T-helper 17 cell (primary cell): ENCODE measurements at regions not wholly inside any gene's neighbourhood (a gene's known extent, or its start where the extent isn't known, plus 50 kb on each side); places are given as distances from the start of the nearest gene placed in this dataset.
A peak's percentile ranks its signal among the peaks of the same experiment; 100 is the strongest.
"Not testable (repeated sequence)": the region's sequence is repeated elsewhere in the genome, so short reads cannot be mapped to it uniquely, and the experiment has no call there.

Experiments used
- ATAC-seq: fragments of 150-1000 bp; cut with Tn5 transposase; 2 replicates; pipeline ENCODE4 v1.10.0; 2021; ENCODE audit warnings: mild to moderate bottlenecking, moderate library complexity
- DNase-seq, 3 donors: peaks; one replicate each; pipeline versions ENCODE4 v3.0.0 to v3.0.0-alpha.2; 2020 to 2021
- H3K9me3 ChIP-seq: one replicate; pipeline ENCODE4 v1.7.0; 2013; ENCODE audit warnings: low read length, mild to moderate bottlenecking; ENCODE audit not compliant: control insufficient read depth, poor library complexity, severe bottlenecking
- H3K27ac Mint-ChIP-seq: one replicate; pipeline ENCODE4 v1.8.0; 2022; ENCODE audit warnings: mild to moderate bottlenecking, moderate library complexity, mixed read lengths
- H3K27me3 Mint-ChIP-seq: one replicate; pipeline ENCODE4 v1.8.0; 2022; ENCODE audit warnings: mixed read lengths
- H3K36me3 Mint-ChIP-seq: one replicate; pipeline ENCODE4 v1.8.0; 2022; ENCODE audit warnings: low read depth, mixed read lengths
- H3K4me1 Mint-ChIP-seq: one replicate; pipeline ENCODE4 v1.8.0; 2022; ENCODE audit warnings: mild to moderate bottlenecking, mixed read lengths
- H3K4me3 Mint-ChIP-seq: one replicate; pipeline ENCODE4 v1.8.0; 2022; ENCODE audit warnings: mild to moderate bottlenecking, moderate library complexity, mixed read lengths

GRCh38 chr1:204758601-204759000 is 73.1 kb upstream of the LRRN2 start:
- H3K9me3 ChIP-seq: no peaks in the 10 kb centered on the region
- Mint-ChIP-seq H3K4me1 (peaks cover 8% of the 10 kb centered on the region), H3K27me3 (peaks cover 32% of the 10 kb centered on the region), H3K36me3 (peaks cover 2% of the 10 kb centered on the region), H3K27ac (no peak overlapping the region), H3K4me3 (no peak overlapping the region)
- DNase-seq: no peak
- ATAC-seq: no peak

DNA sequence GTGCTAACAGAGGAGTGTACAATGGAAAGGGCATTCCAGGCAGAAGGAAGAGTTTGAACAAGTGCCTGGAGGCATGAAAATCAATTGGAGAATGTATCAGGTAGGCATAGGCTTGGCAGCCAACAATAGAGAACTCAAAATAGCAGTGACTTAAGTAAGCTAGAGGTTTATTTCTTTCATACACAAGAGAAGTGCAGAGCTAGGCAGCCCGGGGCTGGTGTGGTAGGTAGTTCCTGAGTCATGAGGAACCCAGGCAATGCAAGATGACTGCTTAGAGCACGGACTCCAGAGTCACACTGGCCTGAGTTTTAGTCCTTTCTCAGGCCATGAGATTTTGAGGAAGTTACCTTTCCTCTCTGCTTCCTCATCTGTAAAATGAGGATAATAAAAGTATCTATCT is 74.8 kb upstream of the LRRN2 start:
- Mint-ChIP-seq H3K4me1 (peaks cover 12% of the 10 kb centered on the region), H3K36me3 (peaks cover 4% of the 10 kb centered on the region), H3K27ac (no peak overlapping the region), H3K4me3 (no peak overlapping the region), H3K27me3 (peaks cover 32% of the 10 kb centered on the region)
- DNase-seq (no peak), ATAC-seq (no peak)
- H3K9me3 ChIP-seq: no peaks in the 10 kb centered on the region

DNA sequence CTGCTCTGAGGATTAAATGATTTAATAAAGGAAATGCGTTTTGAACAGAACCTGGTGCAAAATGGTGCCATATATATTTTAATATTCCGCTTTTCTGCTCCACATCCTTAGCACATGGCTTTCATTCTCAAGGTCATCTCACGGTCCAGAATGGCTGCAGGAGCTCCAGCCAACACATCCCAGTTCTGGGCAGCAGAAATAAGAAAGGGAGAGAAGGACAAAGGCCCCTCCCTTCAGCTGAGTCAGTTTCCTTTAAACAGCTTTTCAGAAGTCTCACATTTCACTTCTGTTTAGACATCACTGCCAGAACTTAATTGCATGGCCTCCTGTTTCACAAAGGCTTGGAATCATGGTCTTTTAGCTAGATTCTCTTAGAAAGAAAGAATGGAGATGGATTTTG is 75.2 kb upstream of the LRRN2 start:
- H3K27me3 Mint-ChIP-seq: peaks cover 36% of the 10 kb centered on the region

GRCh38 chr1:204763773-204764427 is 78.4 kb upstream of the LRRN2 start:
- peak; percentile 96 for ATAC-seq
- peaks cover 4% of the 10 kb centered on the region for H3K36me3 Mint-ChIP-seq

More for the DNA sequence above, 75.2 kb upstream of the LRRN2 start:
- Mint-ChIP-seq H3K4me3 (no peak overlapping the region), H3K27ac (no peak overlapping the region), H3K36me3 (peaks cover 4% of the 10 kb centered on the region), H3K4me1 (peaks cover 12% of the 10 kb centered on the region)
- ATAC-seq (no peak), DNase-seq (no peak)
- no peaks in the 10 kb centered on the region for H3K9me3 ChIP-seq

DNA sequence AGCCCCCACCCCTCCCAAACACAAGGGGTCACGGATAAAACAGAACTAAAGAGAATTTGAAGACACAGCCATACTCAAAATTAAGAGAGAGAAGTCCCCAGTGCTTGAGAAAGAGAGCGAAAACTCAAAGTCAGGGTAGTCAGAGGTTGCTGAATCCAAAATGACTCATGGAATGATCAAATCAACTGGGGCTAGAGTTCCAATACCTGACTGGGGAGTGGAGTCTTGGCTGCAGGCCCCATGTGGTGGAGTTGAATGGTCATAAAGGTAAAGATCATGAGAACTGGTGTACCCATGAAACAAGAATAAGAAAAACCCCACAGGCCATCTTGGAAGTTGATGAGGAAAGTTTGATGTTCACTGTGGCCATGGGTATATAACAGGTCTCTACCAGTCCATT is 84.5 kb upstream of the LRRN2 start:
- Mint-ChIP-seq H3K27me3 (peaks cover 82% of the 10 kb centered on the region), H3K4me1 (no peaks in the 10 kb centered on the region), H3K36me3 (no peaks in the 10 kb centered on the region), H3K4me3 (no peak overlapping the region), H3K27ac (no peak overlapping the region)
- DNase-seq: no peak
- no peak for ATAC-seq
- H3K9me3 ChIP-seq: no peaks in the 10 kb centered on the region

More at GRCh38 chr1:204763773-204764427, 78.4 kb upstream of the LRRN2 start:
- Mint-ChIP-seq H3K4me3 (peak overlapping the region; percentile 73), H3K27ac (no peak overlapping the region), H3K4me1 (peaks cover 9% of the 10 kb centered on the region), H3K27me3 (peaks cover 61% of the 10 kb centered on the region)
- peak; percentile 39 to 60 (median 48) for DNase-seq
- H3K9me3 ChIP-seq: no peaks in the 10 kb centered on the region

GRCh38 chr1:204771358-204771757 is 85.8 kb upstream of the LRRN2 start:
- H3K27me3 Mint-ChIP-seq: peaks cover 82% of the 10 kb centered on the region
- H3K36me3 Mint-ChIP-seq: no peaks in the 10 kb centered on the region
- no peak for ATAC-seq

GRCh38 chr1:204773246-204773645 is 87.7 kb upstream of the LRRN2 start:
- peaks cover 77% of the 10 kb centered on the region for H3K27me3 Mint-ChIP-seq
- H3K4me1 Mint-ChIP-seq: no peaks in the 10 kb centered on the region

More at GRCh38 chr1:204771358-204771757, 85.8 kb upstream of the LRRN2 start:
- no peak for DNase-seq
- H3K4me1 Mint-ChIP-seq: no peaks in the 10 kb centered on the region
- no peak overlapping the region for H3K4me3 Mint-ChIP-seq
- H3K27ac Mint-ChIP-seq: no peak overlapping the region
- H3K9me3 ChIP-seq: no peaks in the 10 kb centered on the region

GRCh38 chr1:204775546-204775945 is 90.0 kb upstream of the LRRN2 start:
- H3K9me3 ChIP-seq: no peaks in the 10 kb centered on the region
- DNase-seq (no peak), ATAC-seq (no peak)
- Mint-ChIP-seq H3K4me1 (no peaks in the 10 kb centered on the region), H3K36me3 (no peaks in the 10 kb centered on the region), H3K4me3 (no peak overlapping the region), H3K27me3 (peaks cover 65% of the 10 kb centered on the region), H3K27ac (no peak overlapping the region)

More at GRCh38 chr1:204773246-204773645, 87.7 kb upstream of the LRRN2 start:
- Mint-ChIP-seq H3K36me3 (no peaks in the 10 kb centered on the region), H3K27ac (no peak overlapping the region), H3K4me3 (no peak overlapping the region)
- ATAC-seq (no peak), DNase-seq (no peak)
- no peaks in the 10 kb centered on the region for H3K9me3 ChIP-seq

- DNase-seq (no peak), ATAC-seq (no peak)
- H3K4me1 Mint-ChIP-seq: no peaks in the 10 kb centered on the region
- H3K27me3 Mint-ChIP-seq: peaks cover 68% of the 10 kb centered on the region
- peaks cover 2% of the 10 kb centered on the region for H3K36me3 Mint-ChIP-seq
- H3K9me3 ChIP-seq: no peaks in the 10 kb centered on the region
- no peak overlapping the region for H3K27ac Mint-ChIP-seq
- H3K4me3 Mint-ChIP-seq: no peak overlapping the region
Measured at GRCh38 chr1:204777591-204777990, 92.1 kb upstream of the LRRN2 start.

GRCh38 chr1:204780630-204781029 is 90.0 kb upstream of the NFASC start:
- Mint-ChIP-seq H3K36me3 (peaks cover 2% of the 10 kb centered on the region), H3K27ac (no peak overlapping the region), H3K27me3 (peaks cover 54% of the 10 kb centered on the region), H3K4me1 (no peaks in the 10 kb centered on the region), H3K4me3 (no peak overlapping the region)
- H3K9me3 ChIP-seq: no peaks in the 10 kb centered on the region
- DNase-seq (no peak), ATAC-seq (no peak)

DNA sequence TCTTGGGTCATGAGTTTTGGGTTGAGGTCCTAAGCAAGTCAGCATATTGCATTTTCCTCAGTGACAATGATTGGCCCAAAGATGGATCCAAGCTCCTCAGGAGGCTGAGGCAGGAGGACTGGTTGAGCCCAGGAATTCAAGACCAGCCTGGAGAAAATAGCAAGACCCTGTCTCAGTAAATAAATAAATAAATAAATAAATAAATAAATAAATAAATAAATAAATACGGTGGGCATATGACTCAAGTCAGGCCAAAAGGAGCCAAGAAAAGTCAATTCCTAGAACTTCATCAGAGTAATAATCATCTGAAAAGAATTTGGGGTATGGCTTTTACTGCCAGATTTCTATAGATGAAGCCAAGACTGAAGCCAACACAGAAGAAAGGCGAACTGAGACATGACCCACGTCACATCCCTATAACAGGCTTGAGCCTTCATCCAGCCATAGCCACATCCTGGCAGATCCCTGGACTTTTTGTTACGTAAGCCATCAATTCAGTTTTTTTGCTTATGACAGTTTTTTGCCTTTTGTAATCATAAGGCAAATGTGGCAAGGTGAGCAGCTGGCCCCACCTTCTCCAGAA is 88.5 kb upstream of the NFASC start:
- Mint-ChIP-seq H3K27ac (no peak overlapping the region), H3K27me3 (peaks cover 57% of the 10 kb centered on the region), H3K4me3 (no peak overlapping the region), H3K4me1 (no peaks in the 10 kb centered on the region), H3K36me3 (peaks cover 5% of the 10 kb centered on the region)
- no peaks in the 10 kb centered on the region for H3K9me3 ChIP-seq
- ATAC-seq (no peak), DNase-seq (no peak)

DNA sequence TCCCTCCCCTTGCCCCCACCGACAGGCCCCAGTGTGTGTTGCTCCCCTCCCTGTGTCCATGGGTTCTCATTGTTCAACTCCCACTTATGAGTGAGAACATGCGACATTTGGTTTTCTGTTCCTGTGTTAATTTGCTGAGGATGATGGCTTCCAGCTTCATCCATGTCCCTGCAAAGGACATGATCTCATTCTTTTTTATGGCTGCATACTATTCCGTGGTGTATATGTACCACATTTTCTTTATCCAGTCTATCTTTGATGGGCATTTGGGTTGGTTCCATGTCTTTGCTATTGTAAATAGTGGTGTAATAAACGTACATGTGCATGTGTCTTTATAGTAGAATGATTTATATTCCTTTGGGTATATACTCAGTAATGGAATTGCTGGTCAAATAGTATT is 85.6 kb upstream of the NFASC start:
- H3K27ac Mint-ChIP-seq, H3K4me1 Mint-ChIP-seq, DNase-seq, ATAC-seq, H3K9me3 ChIP-seq, H3K4me3 Mint-ChIP-seq: not testable (repeated sequence)
- H3K27me3 Mint-ChIP-seq: peaks cover 71% of the 10 kb centered on the region
- peaks cover 14% of the 10 kb centered on the region for H3K36me3 Mint-ChIP-seq

- ATAC-seq (no peak), DNase-seq (no peak)
- no peak overlapping the region for H3K27ac Mint-ChIP-seq
- H3K9me3 ChIP-seq: no peaks in the 10 kb centered on the region
- peaks cover 6% of the 10 kb centered on the region for H3K4me1 Mint-ChIP-seq
- peaks cover 77% of the 10 kb centered on the region for H3K27me3 Mint-ChIP-seq
- H3K36me3 Mint-ChIP-seq: peaks cover 16% of the 10 kb centered on the region
- no peak overlapping the region for H3K4me3 Mint-ChIP-seq
Measured at GRCh38 chr1:204788470-204788869, 82.2 kb upstream of the NFASC start.
